Neutrophil (primary cell): ENCODE measurements at regions not wholly inside any gene's neighbourhood (a gene's known extent, or its start where the extent isn't known, plus 50 kb on each side); places are given as distances from the start of the nearest gene placed in this dataset.

Experiments
- H3K27ac ChIP-seq: fragments of 200-600 bp; sonication (generic); 2 replicates; pipeline ENCODE4 v1.5.1; 2016; ENCODE audit warnings: mild to moderate bottlenecking, moderate library complexity
- H3K27me3 ChIP-seq: fragments of 200-600 bp; sonication (generic); 2 replicates; pipeline ENCODE4 v1.6.0; 2016; ENCODE audit warnings: mild to moderate bottlenecking
- H3K36me3 ChIP-seq: fragments of 200-600 bp; sonication (generic); 2 replicates; pipeline ENCODE4 v1.5.1; 2017
- H3K4me1 ChIP-seq, 2 experiments: fragments of 200-600 bp in 1 of 2; sonication (generic) in 1 of 2; 1 replicate in 1 of 2; 2 replicates in 1 of 2; pipeline versions ENCODE4 v1.5.1 to v1.6.1; 2013 to 2016; ENCODE audit warnings: low read depth in 1 of 2, low read length in 1 of 2, mild to moderate bottlenecking in 1 of 2, moderate library complexity in 1 of 2; ENCODE audit not compliant: control insufficient read depth in 1 of 2, insufficient read depth in 1 of 2
- H3K4me3 ChIP-seq, 2 experiments: fragments of 200-600 bp in 1 of 2; sonication (generic) in 1 of 2; 1 replicate in 1 of 2; 2 replicates in 1 of 2; pipeline ENCODE4 v1.5.1; 2013 to 2016; ENCODE audit warnings: low read depth in 1 of 2, low read length in 1 of 2, mild to moderate bottlenecking in 1 of 2, moderate library complexity in 1 of 2
- H3K9me3 ChIP-seq: fragments of 200-600 bp; sonication (generic); 2 replicates; pipeline ENCODE4 v1.5.1; 2016
- CTCF ChIP-seq: fragments of 200-600 bp; sonication (generic); IDR thresholded peaks from 2 replicates; pipeline ENCODE4 v1.5.1; 2016; ENCODE audit warnings: antibody characterized with exemption

- H3K27me3 ChIP-seq = no peaks in the 10 kb centered on the region
- no peaks in the 10 kb centered on the region for H3K9me3 ChIP-seq
- peaks cover 23 to 25% of the 10 kb centered on the region in 2 experiments for H3K4me1 ChIP-seq
- TF ChIP-seq CTCF = no peak
- H3K27ac ChIP-seq = no peak overlapping the region
- H3K4me3 ChIP-seq = no peak overlapping the region
- no peaks in the 10 kb centered on the region for H3K36me3 ChIP-seq
These were observed 121.4 kb upstream of the COPS8 start for GRCh38 chr2:236964291-236964690.

DNA sequence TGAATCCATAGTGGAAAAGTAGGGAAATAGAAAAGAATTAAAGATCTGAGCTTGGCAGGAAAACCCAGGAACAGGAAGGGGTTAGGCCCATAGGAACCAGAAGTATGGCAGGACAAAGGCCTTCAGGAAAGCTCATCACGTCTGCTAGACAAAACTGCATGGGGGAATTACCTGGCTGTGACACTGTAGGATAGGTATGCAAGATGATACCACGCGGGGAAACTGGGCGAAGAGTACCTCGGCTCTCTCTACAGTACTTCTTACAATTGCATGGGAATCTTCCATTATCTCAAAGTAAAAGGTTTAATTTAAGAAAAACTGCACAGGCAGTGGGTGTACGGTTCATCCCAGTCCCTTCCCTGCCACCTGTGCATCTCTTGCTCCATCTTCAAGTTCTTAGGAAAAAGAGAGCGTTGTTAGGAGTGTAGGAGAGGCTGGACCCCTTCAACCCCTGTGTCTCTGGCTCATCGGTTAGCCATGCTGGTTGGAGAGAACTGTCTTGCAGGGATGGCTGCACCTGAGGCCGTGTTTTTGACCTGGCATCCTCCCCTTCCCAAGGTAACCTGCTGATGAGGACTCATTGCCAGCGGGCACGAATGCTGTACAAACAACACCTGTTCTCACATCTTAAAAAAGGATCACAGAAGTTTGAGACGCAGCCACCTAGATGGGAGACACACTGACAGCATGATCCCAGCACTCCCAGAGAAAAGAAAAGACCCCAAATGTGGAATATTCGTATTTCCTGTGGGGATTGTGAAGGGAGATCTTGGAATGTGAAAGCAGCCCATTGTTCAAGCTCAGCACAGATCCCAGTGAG lies 120.5 kb upstream of the COPS8 start:
- no peaks in the 10 kb centered on the region for H3K9me3 ChIP-seq
- peaks cover 32 to 34% of the 10 kb centered on the region in 2 experiments for H3K4me1 ChIP-seq
- no peaks in the 10 kb centered on the region for H3K27me3 ChIP-seq
- no peaks in the 10 kb centered on the region for H3K36me3 ChIP-seq
- no peak overlapping the region for H3K27ac ChIP-seq
- TF ChIP-seq CTCF = no peak
- no peak overlapping the region for H3K4me3 ChIP-seq

DNA sequence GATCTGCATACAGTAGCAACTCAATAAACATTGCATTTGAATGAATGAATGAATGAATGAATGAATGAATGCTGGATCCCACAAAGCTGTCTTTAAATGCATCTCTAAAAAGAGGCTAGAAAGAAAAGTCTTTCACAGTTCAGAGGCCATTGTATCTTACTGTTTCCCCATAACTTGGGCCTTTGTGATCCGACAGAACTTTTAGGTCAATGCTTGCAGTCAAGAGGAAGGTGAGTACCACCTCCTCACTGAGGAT lies 119.9 kb upstream of the COPS8 start:
- H3K4me1 ChIP-seq = peaks cover 37 to 39% of the 10 kb centered on the region in 2 experiments
- TF ChIP-seq CTCF = no peak
- H3K9me3 ChIP-seq = no peaks in the 10 kb centered on the region
- H3K36me3 ChIP-seq = no peaks in the 10 kb centered on the region
- H3K27ac ChIP-seq = no peak overlapping the region
- no peak overlapping the region for H3K4me3 ChIP-seq
- H3K27me3 ChIP-seq = no peaks in the 10 kb centered on the region

GRCh38 chr2:236967499-236967783 lies 118.2 kb upstream of the COPS8 start:
- Histone ChIP-seq H3K27ac (no peak overlapping the region), H3K27me3 (no peaks in the 10 kb centered on the region), H3K4me3 (no peak overlapping the region), H3K9me3 (no peaks in the 10 kb centered on the region), H3K36me3 (no peaks in the 10 kb centered on the region), H3K4me1 (peaks cover 54 to 56% of the 10 kb centered on the region in 2 experiments)
- TF ChIP-seq CTCF = no peak

- Histone ChIP-seq H3K36me3 (no peaks in the 10 kb centered on the region), H3K9me3 (no peaks in the 10 kb centered on the region), H3K27me3 (no peaks in the 10 kb centered on the region), H3K4me3 (peak overlapping the region in 1 of 2 experiments; percentile 2), H3K27ac (peak overlapping the region; percentile 87), H3K4me1 (peaks cover 63 to 65% of the 10 kb centered on the region in 2 experiments)
- no peak for TF ChIP-seq CTCF
These were observed 117.4 kb upstream of the COPS8 start for GRCh38 chr2:236968101-236968879.
